CD14-positive monocyte (primary cell): ENCODE measurements at regions not wholly inside any gene's neighbourhood (a gene's known extent, or its start where the extent isn't known, plus 50 kb on each side); places are given as distances from the start of the nearest gene placed in this dataset.

Source experiments
- DNase-seq, 3 donors: peaks; one replicate each; pipeline ENCODE4 v3.0.0-alpha.2; 2011 to 2022
- H2AFZ ChIP-seq: 2 replicates; pipeline ENCODE4 v1.6.0; 2012; ENCODE audit warnings: mild to moderate bottlenecking, low read depth, low read length, inconsistent platforms; ENCODE audit not compliant: insufficient read depth, poor library complexity, severe bottlenecking
- H3K27ac ChIP-seq, 2 donors: 1 replicate in 1 of 2; 2 replicates in 1 of 2; pipeline ENCODE4 v1.5.1; 2012 to 2013; ENCODE audit warnings: low read length in 2 of 2, control low read depth in 1 of 2, inconsistent platforms in 1 of 2, low read depth in 1 of 2, mild to moderate bottlenecking in 1 of 2
- H3K27me3 ChIP-seq, 2 donors: one replicate each; pipeline versions ENCODE4 v1.6.0 to v1.6.1; 2011 to 2013; ENCODE audit warnings: low read length in 2 of 2; ENCODE audit not compliant: control insufficient read depth in 2 of 2, insufficient read depth in 2 of 2
- H3K36me3 ChIP-seq, 2 donors: replicated peaks in 1 of 2; 1 replicate in 1 of 2; 2 replicates in 1 of 2; pipeline versions ENCODE4 v1.5.1 to v1.6.1; 2012 to 2013; ENCODE audit warnings: low read length in 2 of 2, control low read depth in 1 of 2, inconsistent platforms in 1 of 2, mild to moderate bottlenecking in 1 of 2; ENCODE audit not compliant: insufficient read depth in 2 of 2, control insufficient read depth in 1 of 2
- H3K4me1 ChIP-seq, 2 donors: 1 replicate in 1 of 2; 2 replicates in 1 of 2; pipeline versions ENCODE4 v1.5.1 to v1.6.1; 2012 to 2013; ENCODE audit warnings: low read length in 2 of 2, control low read depth in 1 of 2, inconsistent platforms in 1 of 2, mild to moderate bottlenecking in 1 of 2, moderate library complexity in 1 of 2; ENCODE audit not compliant: insufficient read depth in 2 of 2, control insufficient read depth in 1 of 2
- H3K4me2 ChIP-seq: replicated peaks from 2 replicates; pipeline ENCODE3; 2012; ENCODE audit warnings: low read length, moderate library complexity, mild to moderate bottlenecking; ENCODE audit not compliant: poor library complexity, severe bottlenecking; ENCODE audit errors: extremely low read depth
- H3K4me3 ChIP-seq, 3 experiments: fragments of 200-600 bp in 1 of 3; sonication (generic) in 1 of 3; replicated peaks in 1 of 3; 1 replicate in 2 of 3; 2 replicates in 1 of 3; pipeline ENCODE4 v1.5.1; 2011 to 2013; ENCODE audit warnings: low read length in 3 of 3, mild to moderate bottlenecking in 3 of 3, control low read depth in 2 of 3, low read depth in 2 of 3, inconsistent platforms in 1 of 3, moderate library complexity in 1 of 3
- H3K79me2 ChIP-seq: 2 replicates; pipeline ENCODE4 v1.6.0; 2012; ENCODE audit warnings: mild to moderate bottlenecking, control low read depth, inconsistent platforms, low read length, moderate library complexity; ENCODE audit not compliant: insufficient read depth
- H3K9ac ChIP-seq: 2 replicates; pipeline ENCODE4 v1.6.0; 2017; ENCODE audit warnings: low read length, mild to moderate bottlenecking; ENCODE audit not compliant: insufficient read depth, poor library complexity, severe bottlenecking
- H3K9me3 ChIP-seq, 2 donors: replicated peaks in 1 of 2; 1 replicate in 1 of 2; 2 replicates in 1 of 2; pipeline versions ENCODE4 v1.5.1 to v1.6.1; 2012 to 2013; ENCODE audit warnings: low read length in 2 of 2, control low read depth in 1 of 2; ENCODE audit not compliant: control insufficient read depth in 1 of 2, insufficient read depth in 1 of 2
- H4K20me1 ChIP-seq: 2 replicates; pipeline ENCODE4 v1.6.0; 2012; ENCODE audit warnings: mild to moderate bottlenecking, low read length, control low read depth, moderate library complexity; ENCODE audit not compliant: insufficient read depth
- H3K27ac Mint-ChIP-seq, 7 donors: one replicate each; pipeline ENCODE4 v1.8.0; 2020; ENCODE audit warnings: mild to moderate bottlenecking in 7 of 7, mixed read lengths in 7 of 7, moderate library complexity in 6 of 7, inconsistent platforms in 2 of 7
- H3K27me3 Mint-ChIP-seq, 3 donors: one replicate each; pipeline ENCODE4 v1.8.0; 2021 to 2022; ENCODE audit warnings: low read depth in 3 of 3, mild to moderate bottlenecking in 3 of 3, mixed read lengths in 3 of 3, moderate library complexity in 3 of 3, inconsistent platforms in 1 of 3
- H3K36me3 Mint-ChIP-seq, 2 donors: one replicate each; pipeline ENCODE4 v1.8.0; 2020; ENCODE audit warnings: mixed read lengths in 2 of 2, inconsistent platforms in 1 of 2, mild to moderate bottlenecking in 1 of 2
- H3K4me1 Mint-ChIP-seq: one replicate; pipeline ENCODE4 v1.8.0; 2020; ENCODE audit warnings: mild to moderate bottlenecking, mixed read lengths
- H3K4me3 Mint-ChIP-seq, 2 donors: one replicate each; pipeline ENCODE4 v1.8.0; 2020; ENCODE audit warnings: mild to moderate bottlenecking in 2 of 2, mixed read lengths in 2 of 2, moderate library complexity in 1 of 2
- H3K9me3 Mint-ChIP-seq, 7 donors: one replicate each; pipeline ENCODE4 v1.8.0; 2020 to 2022; ENCODE audit warnings: mixed read lengths in 7 of 7, mild to moderate bottlenecking in 6 of 7, moderate library complexity in 6 of 7, inconsistent platforms in 2 of 7
- CTCF ChIP-seq: fragments of 200-600 bp; IDR thresholded peaks from one replicate; pipeline ENCODE4 v1.8.0; 2022; ENCODE audit warnings: antibody characterized with exemption, mild to moderate bottlenecking
- WGBS: methylation state at CpG from one replicate; pipeline ENCODE4 v1.1.5; 2013; ENCODE audit warnings: missing lambda C conversion rate; ENCODE audit not compliant: insufficient coverage; 5-methylcytosine and 5-hydroxymethylcytosine counted together
- intact Hi-C, 2 donors: fragments of 100-400 bp; cut with micrococcal nuclease; formaldehyde crosslinking; loops; one replicate each; pipeline versions ENCODE4 v1.15.0 to v1.15.1; 2023

GRCh38 chr1:232505884-232506283 lies 124.0 kb downstream of the SIPA1L2 start:
- peaks cover 0 to 6% of the 10 kb centered on the region in 2 donors for H3K4me1 ChIP-seq
- no peaks in the 10 kb centered on the region for H3K27me3 ChIP-seq
- H3K4me3 ChIP-seq = no peak overlapping the region
- H3K9me3 ChIP-seq = no peaks in the 10 kb centered on the region
- Mint-ChIP-seq H3K4me3 (no peak overlapping the region), H3K4me1 (peaks cover 19% of the 10 kb centered on the region), H3K27ac (no peak overlapping the region), H3K36me3 (no peaks in the 10 kb centered on the region), H3K27me3 (no peaks in the 10 kb centered on the region), H3K9me3 (no peaks in the 10 kb centered on the region)
- no peak overlapping the region for H3K27ac ChIP-seq
- no peak overlapping the region for H3K4me2 ChIP-seq
- H3K79me2 ChIP-seq = no peaks in the 10 kb centered on the region
- no peaks in the 10 kb centered on the region for H3K36me3 ChIP-seq
- no peak for TF ChIP-seq CTCF
- no CpG with 5 or more reads among the region's 2 CpGs for WGBS
- no peaks in the 10 kb centered on the region for H4K20me1 ChIP-seq
- intact Hi-C loops = no loop called here
- no peak for DNase-seq
- no peak overlapping the region for H3K9ac ChIP-seq
- no peak overlapping the region for H2AFZ ChIP-seq

- Mint-ChIP-seq H3K4me1 (peaks cover 12% of the 10 kb centered on the region), H3K9me3 (no peaks in the 10 kb centered on the region), H3K27me3 (no peaks in the 10 kb centered on the region), H3K36me3 (no peaks in the 10 kb centered on the region), H3K27ac (no peak overlapping the region), H3K4me3 (no peak overlapping the region)
- Histone ChIP-seq H3K4me1 (peaks cover 0 to 6% of the 10 kb centered on the region in 2 donors), H3K27me3 (no peaks in the 10 kb centered on the region), H2AFZ (no peak overlapping the region), H3K9me3 (no peaks in the 10 kb centered on the region), H3K4me2 (no peak overlapping the region), H3K36me3 (no peaks in the 10 kb centered on the region), H3K4me3 (no peak overlapping the region), H3K27ac (no peak overlapping the region), H3K79me2 (no peaks in the 10 kb centered on the region), H3K9ac (no peak overlapping the region), H4K20me1 (no peaks in the 10 kb centered on the region)
- intact Hi-C loops = no loop called here
- WGBS = no CpG with 5 or more reads among the region's 4 CpGs
- no peak for DNase-seq
- TF ChIP-seq CTCF = no peak
These were observed 125.3 kb downstream of the SIPA1L2 start for GRCh38 chr1:232504651-232505050.
